B cell (primary cell): ENCODE measurements at regions not wholly inside any gene's neighbourhood (a gene's known extent, or its start where the extent isn't known, plus 50 kb on each side); places are given as distances from the start of the nearest gene placed in this dataset.

Experiments used
- ATAC-seq: fragments of 200-7000 bp; cut with Tn5 transposase; one replicate; pipeline ENCODE4 v1.10.0; 2021; ENCODE audit warnings: low read depth, mild to moderate bottlenecking, moderate number of reproducible peaks, moderate library complexity
- CTCF ChIA-PET: fragments of 350-600 bp; sonication (Branson Sonifier 250); formaldehyde crosslinking; loops from one replicate; lab custom pipeline; 2021; ENCODE audit warnings: antibody characterized with exemption, inconsistent platforms; lab: Charles Lee
- POLR2A ChIA-PET: fragments of 350-600 bp; sonication (Branson Sonifier 250); formaldehyde crosslinking; loops from one replicate; lab custom pipeline; 2021; ENCODE audit warnings: antibody characterized with exemption; lab: Charles Lee
- DNase-seq: peaks from one replicate; pipeline ENCODE4 v3.0.0; 2013
- H2AFZ ChIP-seq: 2 replicates; pipeline ENCODE4 v1.6.1; 2012; ENCODE audit warnings: mild to moderate bottlenecking, low read depth, low read length; ENCODE audit not compliant: insufficient read depth, poor library complexity, severe bottlenecking
- H3K27ac ChIP-seq, 2 donors: 1 replicate in 1 of 2; 2 replicates in 1 of 2; pipeline ENCODE4 v1.5.1; 2012 to 2013; ENCODE audit warnings: low read length in 2 of 2, mild to moderate bottlenecking in 2 of 2, moderate library complexity in 1 of 2
- H3K27me3 ChIP-seq, 4 experiments: fragments of 200-600 bp in 1 of 4; sonication (generic) in 1 of 4; replicated peaks in 1 of 4; 1 replicate in 2 of 4; 2 replicates in 2 of 4; pipeline versions ENCODE4 v1.6.1 to v1.7.0; 2013 to 2016; ENCODE audit warnings: low read length in 3 of 4, mild to moderate bottlenecking in 2 of 4, mixed read lengths in 1 of 4, moderate library complexity in 1 of 4; ENCODE audit not compliant: insufficient read depth in 4 of 4, control insufficient read depth in 3 of 4; ENCODE audit errors: control extremely low read depth in 1 of 4
- H3K36me3 ChIP-seq, 2 experiments: replicated peaks in 1 of 2; 1 replicate in 1 of 2; 2 replicates in 1 of 2; pipeline versions ENCODE4 v1.6.1 to v1.7.1; 2013; ENCODE audit warnings: low read length in 1 of 2; ENCODE audit not compliant: insufficient read depth in 2 of 2, control insufficient read depth in 1 of 2; ENCODE audit errors: control extremely low read depth in 1 of 2, extremely low read depth in 1 of 2
- H3K4me1 ChIP-seq, 2 donors: fragments of 200-600 bp in 1 of 2; sonication (generic) in 1 of 2; 1 replicate in 1 of 2; 2 replicates in 1 of 2; pipeline versions ENCODE4 v1.5.1 to v1.6.1; 2013 to 2017; ENCODE audit warnings: low read length in 2 of 2; ENCODE audit not compliant: control insufficient read depth in 2 of 2, insufficient read depth in 2 of 2
- H3K4me2 ChIP-seq: replicated peaks from 2 replicates; pipeline ENCODE3; 2012; ENCODE audit warnings: mild to moderate bottlenecking, low read depth, low read length; ENCODE audit not compliant: poor library complexity, severe bottlenecking
- H3K4me3 ChIP-seq, 5 experiments: fragments of 200-600 bp in 1 of 5; sonication (generic) in 1 of 5; 1 replicate in 3 of 5; 2 replicates in 2 of 5; pipeline versions ENCODE4 v1.5.1 to v1.7.0; 2011 to 2016; ENCODE audit warnings: low read length in 4 of 5, mild to moderate bottlenecking in 4 of 5, low read depth in 2 of 5, control low read depth in 1 of 5, moderate library complexity in 1 of 5; ENCODE audit not compliant: insufficient read depth in 1 of 5; ENCODE audit errors: control extremely low read depth in 1 of 5, extremely low read depth in 1 of 5
- H3K79me2 ChIP-seq: fragments of 200-600 bp; sonication (generic); one replicate; pipeline ENCODE4 v1.6.0; 2016; ENCODE audit warnings: low read length; ENCODE audit not compliant: control insufficient read depth, insufficient read depth
- H3K9ac ChIP-seq: fragments of 200-600 bp; sonication (generic); 2 replicates; pipeline ENCODE4 v1.6.1; 2017; ENCODE audit warnings: mild to moderate bottlenecking, low read length, moderate library complexity
- H3K9me3 ChIP-seq, 3 donors: one replicate each; pipeline versions ENCODE4 v1.6.1 to v1.7.1; 2013; ENCODE audit warnings: low read length in 2 of 3; ENCODE audit not compliant: control insufficient read depth in 2 of 3, insufficient read depth in 1 of 3; ENCODE audit errors: control extremely low read depth in 1 of 3
- H4K20me1 ChIP-seq: 2 replicates; pipeline ENCODE4 v1.6.0; 2012; ENCODE audit warnings: mild to moderate bottlenecking, low read length; ENCODE audit not compliant: insufficient read depth, control insufficient read depth, poor library complexity, severe bottlenecking
- H3K27ac Mint-ChIP-seq: one replicate; pipeline ENCODE4 v1.8.0; 2021; ENCODE audit warnings: mixed read lengths
- H3K27me3 Mint-ChIP-seq: one replicate; pipeline ENCODE4 v1.8.0; 2021; ENCODE audit warnings: mixed read lengths
- H3K4me1 Mint-ChIP-seq: one replicate; pipeline ENCODE4 v1.8.0; 2021; ENCODE audit warnings: mixed read lengths
- H3K4me3 Mint-ChIP-seq: one replicate; pipeline ENCODE4 v1.8.0; 2021; ENCODE audit warnings: mixed read lengths
- H3K9me3 Mint-ChIP-seq: one replicate; pipeline ENCODE4 v1.8.0; 2022; ENCODE audit warnings: mixed read lengths; ENCODE audit not compliant: insufficient read depth
- EZH2 ChIP-seq: IDR thresholded peaks from 2 replicates; pipeline ENCODE4 v1.6.1; 2012; ENCODE audit warnings: borderline replicate concordance, low read depth, mild to moderate bottlenecking, moderate library complexity, low read length; ENCODE audit not compliant: insufficient read depth, poor library complexity, severe bottlenecking
- WGBS: methylation state at CpG from one replicate; pipeline ENCODE4 v1.1.5; 2013; ENCODE audit warnings: missing lambda C conversion rate; ENCODE audit not compliant: insufficient coverage; 5-methylcytosine and 5-hydroxymethylcytosine counted together
- intact Hi-C: fragments of 100-400 bp; cut with micrococcal nuclease; formaldehyde crosslinking; loops from one replicate; pipeline ENCODE4 v1.10.0; 2022
- TF ChIP-seq, protein P1 (sequence below): fragments of 200-600 bp; IDR thresholded peaks from one replicate; pipeline ENCODE4 v1.8.0; 2022; ENCODE audit warnings: antibody characterized with exemption, mild to moderate bottlenecking

DNA sequence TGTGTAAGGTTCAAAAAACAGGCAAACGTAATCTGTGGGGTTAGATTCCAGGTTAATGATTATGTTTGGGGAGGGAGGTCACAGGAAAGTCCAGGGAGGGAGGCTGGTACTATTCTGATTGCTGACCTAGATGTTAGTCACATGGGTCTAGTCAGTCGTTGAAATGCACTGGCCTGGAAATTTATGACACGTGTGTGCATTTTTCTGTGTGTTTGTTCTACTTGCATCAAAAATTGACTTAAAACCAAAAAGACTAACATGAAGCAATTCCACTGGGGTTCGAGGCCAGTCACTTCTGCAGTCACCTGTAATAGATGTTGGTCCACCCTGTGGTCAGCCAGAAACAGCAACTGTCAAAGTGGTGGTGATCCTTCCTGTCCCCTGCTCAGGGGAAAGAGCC, 104.2 kb upstream of the MLN start:
- no peaks in the 10 kb centered on the region for H3K79me2 ChIP-seq
- ATAC-seq (no peak), DNase-seq (no peak)
- no peaks in the 10 kb centered on the region for H4K20me1 ChIP-seq
- no peak overlapping the region for H3K4me2 ChIP-seq
- H3K9me3 ChIP-seq: no peaks in the 10 kb centered on the region
- Mint-ChIP-seq H3K27me3 (peaks cover 8% of the 10 kb centered on the region), H3K9me3 (no peaks in the 10 kb centered on the region), H3K27ac (no peak overlapping the region), H3K4me3 (no peak overlapping the region), H3K4me1 (peaks cover 51% of the 10 kb centered on the region)
- ChIA-PET CTCF (no interaction called here), POLR2A (no interaction called here)
- no peaks in the 10 kb centered on the region for H3K27me3 ChIP-seq
- H3K4me1 ChIP-seq: peaks cover 38 to 53% of the 10 kb centered on the region in 2 donors
- WGBS: 43% methylated on average over 3 of the region's 4 CpGs
- no peak overlapping the region for H2AFZ ChIP-seq
- no peak overlapping the region for H3K27ac ChIP-seq
- H3K4me3 ChIP-seq: no peak overlapping the region
- no peak overlapping the region for H3K9ac ChIP-seq
- no peak for TF ChIP-seq EZH2
- TF ChIP-seq, protein P1, sequence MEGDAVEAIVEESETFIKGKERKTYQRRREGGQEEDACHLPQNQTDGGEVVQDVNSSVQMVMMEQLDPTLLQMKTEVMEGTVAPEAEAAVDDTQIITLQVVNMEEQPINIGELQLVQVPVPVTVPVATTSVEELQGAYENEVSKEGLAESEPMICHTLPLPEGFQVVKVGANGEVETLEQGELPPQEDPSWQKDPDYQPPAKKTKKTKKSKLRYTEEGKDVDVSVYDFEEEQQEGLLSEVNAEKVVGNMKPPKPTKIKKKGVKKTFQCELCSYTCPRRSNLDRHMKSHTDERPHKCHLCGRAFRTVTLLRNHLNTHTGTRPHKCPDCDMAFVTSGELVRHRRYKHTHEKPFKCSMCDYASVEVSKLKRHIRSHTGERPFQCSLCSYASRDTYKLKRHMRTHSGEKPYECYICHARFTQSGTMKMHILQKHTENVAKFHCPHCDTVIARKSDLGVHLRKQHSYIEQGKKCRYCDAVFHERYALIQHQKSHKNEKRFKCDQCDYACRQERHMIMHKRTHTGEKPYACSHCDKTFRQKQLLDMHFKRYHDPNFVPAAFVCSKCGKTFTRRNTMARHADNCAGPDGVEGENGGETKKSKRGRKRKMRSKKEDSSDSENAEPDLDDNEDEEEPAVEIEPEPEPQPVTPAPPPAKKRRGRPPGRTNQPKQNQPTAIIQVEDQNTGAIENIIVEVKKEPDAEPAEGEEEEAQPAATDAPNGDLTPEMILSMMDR: no peak
- intact Hi-C loops: no loop called here
- no peaks in the 10 kb centered on the region for H3K36me3 ChIP-seq

DNA sequence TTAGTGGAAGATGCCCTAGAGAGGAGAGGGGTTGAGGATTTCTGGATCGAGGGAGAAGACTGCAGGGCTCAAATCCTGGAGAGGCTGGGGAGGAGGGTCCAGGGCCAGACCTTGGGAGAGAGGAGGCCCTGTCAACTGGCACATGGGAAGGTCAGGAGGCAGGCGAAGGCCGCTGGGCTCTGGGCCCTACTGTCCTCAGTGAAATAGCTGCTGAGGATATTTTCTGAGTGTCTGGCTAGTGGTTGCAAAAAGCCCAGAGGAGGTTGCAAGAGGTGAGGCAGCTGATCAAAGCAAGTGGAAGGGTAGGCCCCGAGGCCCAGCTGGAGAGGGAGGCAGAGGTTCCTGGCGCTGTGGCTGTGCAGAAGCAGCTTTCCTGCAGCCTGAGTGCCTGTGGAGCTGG, 103.4 kb upstream of the MLN start:
- no peak for TF ChIP-seq EZH2
- TF ChIP-seq, protein P1: no peak
- DNase-seq: no peak
- peaks cover 4% of the 10 kb centered on the region for H3K27me3 Mint-ChIP-seq
- no peak overlapping the region for H3K4me3 ChIP-seq
- H3K9ac ChIP-seq: no peak overlapping the region
- H3K36me3 ChIP-seq: no peaks in the 10 kb centered on the region
- peaks cover 52% of the 10 kb centered on the region for H3K4me1 Mint-ChIP-seq
- no peaks in the 10 kb centered on the region for H4K20me1 ChIP-seq
- no peak overlapping the region for H3K4me2 ChIP-seq
- 74% methylated on average over 5 of the region's 5 CpGs for WGBS
- no peak overlapping the region for H3K4me3 Mint-ChIP-seq
- no peak overlapping the region for H2AFZ ChIP-seq
- POLR2A ChIA-PET: no interaction called here
- no peaks in the 10 kb centered on the region for H3K79me2 ChIP-seq
- H3K4me1 ChIP-seq: peaks cover 38 to 54% of the 10 kb centered on the region in 2 donors
- CTCF ChIA-PET: no interaction called here
- H3K27ac ChIP-seq: no peak overlapping the region
- H3K9me3 ChIP-seq: no peaks in the 10 kb centered on the region
- ATAC-seq: no peak
- intact Hi-C loops: no loop called here
- H3K27me3 ChIP-seq: no peaks in the 10 kb centered on the region
- no peaks in the 10 kb centered on the region for H3K9me3 Mint-ChIP-seq
- no peak overlapping the region for H3K27ac Mint-ChIP-seq
